IMR-90 (cell line): ENCODE measurements at regions not wholly inside any gene's neighbourhood (a gene's known extent, or its start where the extent isn't known, plus 50 kb on each side); places are given as distances from the start of the nearest gene placed in this dataset.

Experiments
- ATAC-seq: fragments of 200-7000 bp; cut with Tn5 transposase; 2 replicates; pipeline ENCODE4 v1.9.1; 2020; ENCODE audit warnings: low read depth, mild to moderate bottlenecking, moderate library complexity
- BruUV-seq: library from RNA; stranded (reverse); fragments of 400-500 nt; replicated peaks from 2 replicates; lab custom pipeline; 2021; lab: Mats Ljungman, UMichigan
- CTCF ChIA-PET: fragments of 300-600 bp; formaldehyde crosslinking; extraction: SDS; loops from one replicate; lab custom pipeline; 2021; ENCODE audit warnings: antibody characterized with exemption; lab: Yijun Ruan, JAX
- POLR2A ChIA-PET: fragments of 300-600 bp; sonication (Branson Sonifier 250); formaldehyde crosslinking; loops from one replicate; lab custom pipeline; 2022; ENCODE audit warnings: antibody characterized with exemption; ENCODE audit not compliant: unreplicated experiment; lab: Charles Lee
- DNase-seq: peaks from one replicate; pipeline ENCODE4 v3.0.0; 2013
- H2AFZ ChIP-seq: replicated peaks from 2 replicates; pipeline ENCODE3; 2013; ENCODE audit warnings: low read length, mild to moderate bottlenecking; ENCODE audit not compliant: poor library complexity
- H2AK5ac ChIP-seq: 2 replicates; pipeline ENCODE4 v1.6.1; 2013; ENCODE audit warnings: low read depth, low read length, inconsistent platforms
- H2AK9ac ChIP-seq: replicated peaks from 2 replicates; pipeline ENCODE3; 2013; ENCODE audit warnings: mild to moderate bottlenecking, low read depth, low read length, moderate library complexity; ENCODE audit not compliant: poor library complexity
- H2BK120ac ChIP-seq: 2 replicates; pipeline ENCODE4 v1.6.1; 2013; ENCODE audit warnings: low read depth, low read length, inconsistent platforms
- H2BK15ac ChIP-seq: 3 replicates; pipeline ENCODE4 v1.6.1; 2013; ENCODE audit warnings: low read depth, low read length, inconsistent platforms
- H2BK20ac ChIP-seq: 2 replicates; pipeline ENCODE4 v1.6.1; 2013; ENCODE audit warnings: low read depth, mild to moderate bottlenecking, inconsistent platforms, low read length, moderate library complexity
- H2BK5ac ChIP-seq: 2 replicates; pipeline ENCODE4 v1.6.1; 2013; ENCODE audit warnings: mild to moderate bottlenecking, low read depth, low read length, inconsistent platforms; ENCODE audit not compliant: poor library complexity, severe bottlenecking
- H3K14ac ChIP-seq: replicated peaks from 2 replicates; pipeline ENCODE4 v1.6.1; 2013; ENCODE audit warnings: low read depth, low read length, inconsistent platforms
- H3K18ac ChIP-seq: 2 replicates; pipeline ENCODE4 v1.6.1; 2013; ENCODE audit warnings: low read depth, low read length, control low read depth
- H3K23ac ChIP-seq: 2 replicates; pipeline ENCODE4 v1.6.1; 2013; ENCODE audit warnings: low read depth, low read length, inconsistent platforms
- H3K27ac ChIP-seq: 2 replicates; pipeline ENCODE4 v1.5.1; 2013; ENCODE audit warnings: mild to moderate bottlenecking, control low read depth, low read length; ENCODE audit not compliant: insufficient read depth
- H3K27me3 ChIP-seq: 2 replicates; pipeline ENCODE4 v1.6.1; 2013; ENCODE audit warnings: low read length; ENCODE audit not compliant: control insufficient read depth, insufficient read depth
- H3K36me3 ChIP-seq: 2 replicates; pipeline ENCODE4 v1.6.1; 2013; ENCODE audit warnings: low read length, mixed read lengths; ENCODE audit not compliant: control insufficient read depth, insufficient read depth
- H3K4ac ChIP-seq: 2 replicates; pipeline ENCODE4 v1.6.1; 2013; ENCODE audit warnings: low read depth, low read length, inconsistent platforms
- H3K4me1 ChIP-seq: 2 replicates; pipeline ENCODE4 v1.6.1; 2013; ENCODE audit warnings: low read length, mixed read lengths; ENCODE audit not compliant: control insufficient read depth, insufficient read depth
- H3K4me2 ChIP-seq: 2 replicates; pipeline ENCODE4 v1.6.1; 2013; ENCODE audit warnings: low read depth, mild to moderate bottlenecking, control low read depth, low read length, moderate library complexity
- H3K4me3 ChIP-seq: 2 replicates; pipeline ENCODE4 v1.5.1; 2013; ENCODE audit warnings: low read depth, mild to moderate bottlenecking, control low read depth, low read length, moderate library complexity; ENCODE audit not compliant: insufficient read depth
- H3K56ac ChIP-seq: 2 replicates; pipeline ENCODE4 v1.6.1; 2013; ENCODE audit warnings: low read length, inconsistent platforms; ENCODE audit not compliant: insufficient read depth; ENCODE audit errors: extremely low read depth
- H3K79me1 ChIP-seq, 2 experiments: 2 replicates each; pipeline ENCODE4 v1.6.1; 2013; ENCODE audit warnings: low read length in 2 of 2, inconsistent platforms in 1 of 2, low read depth in 1 of 2
- H3K9ac ChIP-seq: 2 replicates; pipeline ENCODE4 v1.6.1; 2013; ENCODE audit warnings: low read depth, low read length, control low read depth
- H3K9me1 ChIP-seq: 2 replicates; pipeline ENCODE4 v1.6.1; 2013; ENCODE audit warnings: low read length, inconsistent platforms; ENCODE audit not compliant: insufficient read depth
- H3K9me3 ChIP-seq: 2 replicates; pipeline ENCODE4 v1.6.1; 2013; ENCODE audit warnings: low read length; ENCODE audit not compliant: control insufficient read depth, insufficient read depth
- H4K20me1 ChIP-seq: 2 replicates; pipeline ENCODE4 v1.6.1; 2013; ENCODE audit warnings: low read length, inconsistent platforms; ENCODE audit not compliant: insufficient read depth
- H4K5ac ChIP-seq: 2 replicates; pipeline ENCODE4 v1.6.1; 2013; ENCODE audit warnings: mild to moderate bottlenecking, low read depth, low read length, control low read depth
- H4K8ac ChIP-seq, 2 experiments: 2 replicates each; pipeline ENCODE4 v1.6.1; 2013; ENCODE audit warnings: low read depth in 2 of 2, low read length in 2 of 2, control low read depth in 1 of 2, inconsistent platforms in 1 of 2
- H4K91ac ChIP-seq: 2 replicates; pipeline ENCODE4 v1.6.1; 2013; ENCODE audit warnings: low read depth, low read length, inconsistent platforms; ENCODE audit not compliant: insufficient read depth
- BHLHE40 ChIP-seq: fragments of 150-350 bp; IDR thresholded peaks from 2 replicates; pipeline ENCODE4 v1.6.1; 2016; ENCODE audit warnings: mild to moderate bottlenecking, low read depth, low read length
- CEBPB ChIP-seq: IDR thresholded peaks from 2 replicates; pipeline ENCODE4 v1.6.1; 2012; ENCODE audit warnings: low read depth, low read length, improper control_type of control experiment
- CHD1 ChIP-seq: IDR thresholded peaks from 2 replicates; pipeline ENCODE4 v1.6.1; 2012; ENCODE audit warnings: low read depth, low read length, improper control_type of control experiment
- CTCF ChIP-seq: conservative IDR thresholded peaks from 2 replicates; pipeline ENCODE4 v1.5.1; 2012; ENCODE audit warnings: mild to moderate bottlenecking, low read depth, low read length, improper control_type of control experiment
- FOS ChIP-seq: fragments of 150-350 bp; IDR thresholded peaks from 2 replicates; pipeline ENCODE4 v1.6.1; 2016; ENCODE audit warnings: low read depth, low read length
- MAFK ChIP-seq: IDR thresholded peaks from 2 replicates; pipeline ENCODE4 v1.6.1; 2012; ENCODE audit warnings: low read depth, low read length, improper control_type of control experiment
- MAZ ChIP-seq: IDR thresholded peaks from 2 replicates; pipeline ENCODE4 v1.6.1; 2012; ENCODE audit warnings: low read depth, mild to moderate bottlenecking, low read length, improper control_type of control experiment, moderate library complexity, borderline replicate concordance
- MXI1 ChIP-seq: IDR thresholded peaks from 2 replicates; pipeline ENCODE4 v1.6.1; 2012; ENCODE audit warnings: low read depth, mild to moderate bottlenecking, low read length, moderate library complexity, borderline replicate concordance
- NFE2L2 ChIP-seq: fragments of 150-350 bp; IDR thresholded peaks from 2 replicates; pipeline ENCODE4 v1.6.1; 2016; ENCODE audit warnings: low read depth, mild to moderate bottlenecking, low read length
- POLR2A ChIP-seq: IDR thresholded peaks from 2 replicates; pipeline ENCODE4 v1.6.1; 2012; ENCODE audit warnings: mild to moderate bottlenecking, low read depth, low read length
- RAD21 ChIP-seq: IDR thresholded peaks from 2 replicates; pipeline ENCODE4 v1.6.1; 2012; ENCODE audit warnings: low read length, improper control_type of control experiment
- RCOR1 ChIP-seq: IDR thresholded peaks from 2 replicates; pipeline ENCODE4 v1.6.1; 2012; ENCODE audit warnings: mild to moderate bottlenecking, low read length, improper control_type of control experiment; ENCODE audit not compliant: insufficient replicate concordance
- RFX5 ChIP-seq: IDR thresholded peaks from 2 replicates; pipeline ENCODE4 v1.8.0; 2012; ENCODE audit warnings: low read depth, mild to moderate bottlenecking, low read length, moderate library complexity
- SMC3 ChIP-seq: fragments of 150-350 bp; IDR thresholded peaks from 2 replicates; pipeline ENCODE4 v1.6.1; 2016; ENCODE audit warnings: low read depth, mild to moderate bottlenecking, antibody characterized with exemption, low read length, moderate library complexity
- USF2 ChIP-seq: fragments of 150-350 bp; IDR thresholded peaks from 2 replicates; pipeline ENCODE4 v1.6.1; 2017; ENCODE audit warnings: mild to moderate bottlenecking, antibody characterized with exemption, low read length, low read depth
- WGBS, 2 experiments: methylation state at CpG; one replicate each; pipeline versions ENCODE4 v1.1.5 to v1.1.7; 2013; ENCODE audit warnings: missing lambda C conversion rate in 2 of 2; ENCODE audit not compliant: insufficient read length in 1 of 2; ENCODE audit errors: extremely low coverage in 2 of 2; 5-methylcytosine and 5-hydroxymethylcytosine counted together
- dilution Hi-C: fragments of 300-500 bp; cut with HindIII; formaldehyde crosslinking; loops from one replicate; pipeline ENCODE4 v1.14.3; 2018; ENCODE audit warnings: low sequenced_read_pairs; ENCODE audit not compliant: unreplicated experiment
- in situ Hi-C: fragments of 300-500 bp; cut with MboI; formaldehyde crosslinking; loops from 3 replicates; pipeline ENCODE4 v1.14.3; 2019; ENCODE audit warnings: low sequenced_read_pairs, inconsistent platforms, mixed read lengths
- intact Hi-C: fragments of 100-400 bp; cut with micrococcal nuclease; formaldehyde crosslinking; loops from 2 replicates; pipeline ENCODE4 v1.10.0; 2022
- TF ChIP-seq, protein P1 (sequence below): fragments of 150-350 bp; IDR thresholded peaks from 2 replicates; pipeline ENCODE4 v1.6.1; 2016; ENCODE audit warnings: low read depth, mild to moderate bottlenecking, low read length, moderate library complexity, borderline replicate concordance

DNA sequence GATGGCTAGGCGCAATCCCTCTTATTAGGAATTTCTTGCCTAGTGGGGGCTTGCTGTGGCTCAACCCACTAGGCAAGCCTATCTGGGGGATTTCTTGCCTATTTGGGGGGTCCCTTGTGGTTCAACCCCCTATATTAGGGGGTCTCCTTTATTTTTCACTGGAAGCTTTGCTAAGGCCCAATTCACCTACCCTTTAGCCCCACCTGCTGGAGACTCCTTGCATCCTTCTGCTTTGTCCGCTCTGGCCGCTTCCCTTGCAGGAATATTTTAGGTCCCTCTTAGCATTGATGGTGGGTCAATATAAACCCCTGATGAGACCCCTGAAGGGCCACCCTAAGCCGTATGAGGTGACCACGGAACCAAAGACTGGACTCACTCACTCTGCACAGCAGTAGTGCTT is 1552.1 kb downstream of the AACS start:
- ChIA-PET POLR2A (no interaction called here), CTCF (no interaction called here)
- no peak overlapping the region for H2BK20ac ChIP-seq
- peaks cover 22% of the 10 kb centered on the region for H3K9me3 ChIP-seq
- no peaks in the 10 kb centered on the region for H3K36me3 ChIP-seq
- dilution Hi-C loops (no loop called here), intact Hi-C loops (no loop called here), in situ Hi-C loops (no loop called here)
- no peak overlapping the region for H3K14ac ChIP-seq
- H3K9me1 ChIP-seq, result no peaks in the 10 kb centered on the region
- no peak overlapping the region for H2BK15ac ChIP-seq
- H2AK5ac ChIP-seq, result no peak overlapping the region
- no peak overlapping the region for H4K8ac ChIP-seq
- no peaks in the 10 kb centered on the region for H3K79me1 ChIP-seq
- WGBS, 2 experiments, result no CpG with 5 or more reads among the region's 5 CpGs
- no peak overlapping the region for H2AFZ ChIP-seq
- no peaks in the 10 kb centered on the region for H4K20me1 ChIP-seq
- no peak for ATAC-seq
- no peak overlapping the region for H4K91ac ChIP-seq
- no peak overlapping the region for H3K4me3 ChIP-seq
- no peak overlapping the region for H2AK9ac ChIP-seq
- H3K27ac ChIP-seq, result no peak overlapping the region
- no peak for DNase-seq
- no peaks in the 10 kb centered on the region for H3K4me1 ChIP-seq
- no peak overlapping the region for H3K4me2 ChIP-seq
- H3K4ac ChIP-seq, result no peak overlapping the region
- H2BK5ac ChIP-seq, result no peak overlapping the region
- H3K23ac ChIP-seq, result no peak overlapping the region
- no TSS peak for BruUV-seq
- H4K5ac ChIP-seq, result no peak overlapping the region
- no peak overlapping the region for H2BK120ac ChIP-seq
- no peaks in the 10 kb centered on the region for H3K27me3 ChIP-seq
- no peak overlapping the region for H3K9ac ChIP-seq
- TF ChIP-seq CEBPB (no peak), FOS (no peak), RCOR1 (no peak), RAD21 (no peak), POLR2A (no peak), CHD1 (no peak), CTCF (no peak), NFE2L2 (no peak), MAZ (no peak), RFX5 (no peak), MXI1 (no peak), USF2 (no peak), BHLHE40 (no peak), MAFK (no peak), SMC3 (no peak)
- TF ChIP-seq, protein P1, sequence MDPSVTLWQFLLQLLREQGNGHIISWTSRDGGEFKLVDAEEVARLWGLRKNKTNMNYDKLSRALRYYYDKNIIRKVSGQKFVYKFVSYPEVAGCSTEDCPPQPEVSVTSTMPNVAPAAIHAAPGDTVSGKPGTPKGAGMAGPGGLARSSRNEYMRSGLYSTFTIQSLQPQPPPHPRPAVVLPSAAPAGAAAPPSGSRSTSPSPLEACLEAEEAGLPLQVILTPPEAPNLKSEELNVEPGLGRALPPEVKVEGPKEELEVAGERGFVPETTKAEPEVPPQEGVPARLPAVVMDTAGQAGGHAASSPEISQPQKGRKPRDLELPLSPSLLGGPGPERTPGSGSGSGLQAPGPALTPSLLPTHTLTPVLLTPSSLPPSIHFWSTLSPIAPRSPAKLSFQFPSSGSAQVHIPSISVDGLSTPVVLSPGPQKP, result no peak
- no peak overlapping the region for H3K56ac ChIP-seq
- no peak overlapping the region for H3K18ac ChIP-seq
